ENCODE measurements at regions not wholly inside any gene's neighbourhood (a gene's known extent, or its start where the extent isn't known, plus 50 kb on each side); places are given as distances from the start of the nearest gene placed in this dataset.

DNA sequence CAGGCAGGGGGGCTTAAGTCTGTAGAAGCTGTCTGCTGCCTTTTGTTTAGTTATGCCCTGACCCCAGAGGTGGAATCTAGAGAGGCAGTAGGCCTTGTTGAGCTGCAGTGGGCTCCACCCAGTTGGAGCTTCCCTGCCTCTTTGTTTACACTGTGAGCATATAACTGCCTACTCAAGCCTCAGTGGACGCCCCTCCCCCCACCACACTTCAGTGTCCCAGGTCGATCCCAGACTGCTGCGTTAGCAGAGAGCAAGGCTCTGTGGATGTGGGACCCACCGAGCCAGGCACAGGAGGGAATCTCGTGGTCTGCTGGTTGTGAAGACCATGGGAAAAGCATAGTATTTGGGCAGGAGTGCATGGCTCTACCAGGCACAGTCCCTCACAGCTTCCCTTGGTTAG lies 446.8 kb upstream of the RARB start:
- H2AFZ ChIP-seq (ENCODE audit: insufficient read depth, low read depth, low read length, poor library complexity, severe bottlenecking): no peak overlapping the region
- Mint-ChIP-seq H3K27ac (peak overlapping the region in 1 of 7 donors; percentile 28), H3K27me3 (ENCODE audit: low read depth in 3 of 3) (peaks cover 0 to 2% (median 0%) of the 10 kb centered on the region in 3 donors), H3K4me1 (no peaks in the 10 kb centered on the region), H3K4me3 (no peak overlapping the region), H3K36me3 (no peaks in the 10 kb centered on the region), H3K9me3 (peaks cover 0 to 16% (median 4%) of the 10 kb centered on the region in 7 donors)
- no peaks in the 10 kb centered on the region for H4K20me1 ChIP-seq (ENCODE audit: insufficient read depth, low read length)
- no peaks in the 10 kb centered on the region for H3K27me3 ChIP-seq (ENCODE audit: control insufficient read depth in 2 of 2, insufficient read depth in 2 of 2, low read length in 2 of 2)
- H3K4me3 ChIP-seq (replicated peaks in 1 of 3; ENCODE audit: low read depth in 2 of 3, low read length in 3 of 3): no peak overlapping the region
- H3K27ac ChIP-seq (ENCODE audit: low read depth in 1 of 2, low read length in 2 of 2): no peak overlapping the region
- intact Hi-C loops (cut with micrococcal nuclease): no loop called here
- DNase-seq: no peak
- no peaks in the 10 kb centered on the region for H3K79me2 ChIP-seq (ENCODE audit: insufficient read depth, low read length)
- no peaks in the 10 kb centered on the region for H3K36me3 ChIP-seq (replicated peaks in 1 of 2; ENCODE audit: control insufficient read depth in 1 of 2, insufficient read depth in 2 of 2, low read length in 2 of 2)
- TF ChIP-seq, protein P1, sequence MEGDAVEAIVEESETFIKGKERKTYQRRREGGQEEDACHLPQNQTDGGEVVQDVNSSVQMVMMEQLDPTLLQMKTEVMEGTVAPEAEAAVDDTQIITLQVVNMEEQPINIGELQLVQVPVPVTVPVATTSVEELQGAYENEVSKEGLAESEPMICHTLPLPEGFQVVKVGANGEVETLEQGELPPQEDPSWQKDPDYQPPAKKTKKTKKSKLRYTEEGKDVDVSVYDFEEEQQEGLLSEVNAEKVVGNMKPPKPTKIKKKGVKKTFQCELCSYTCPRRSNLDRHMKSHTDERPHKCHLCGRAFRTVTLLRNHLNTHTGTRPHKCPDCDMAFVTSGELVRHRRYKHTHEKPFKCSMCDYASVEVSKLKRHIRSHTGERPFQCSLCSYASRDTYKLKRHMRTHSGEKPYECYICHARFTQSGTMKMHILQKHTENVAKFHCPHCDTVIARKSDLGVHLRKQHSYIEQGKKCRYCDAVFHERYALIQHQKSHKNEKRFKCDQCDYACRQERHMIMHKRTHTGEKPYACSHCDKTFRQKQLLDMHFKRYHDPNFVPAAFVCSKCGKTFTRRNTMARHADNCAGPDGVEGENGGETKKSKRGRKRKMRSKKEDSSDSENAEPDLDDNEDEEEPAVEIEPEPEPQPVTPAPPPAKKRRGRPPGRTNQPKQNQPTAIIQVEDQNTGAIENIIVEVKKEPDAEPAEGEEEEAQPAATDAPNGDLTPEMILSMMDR (IDR thresholded peaks at IDR 0.05): no peak
- H3K9me3 ChIP-seq (replicated peaks in 1 of 2; ENCODE audit: control insufficient read depth in 1 of 2, insufficient read depth in 1 of 2, low read length in 2 of 2): no peaks in the 10 kb centered on the region
- WGBS (ENCODE audit: insufficient coverage): 71% methylated on average over 5 of the region's 5 CpGs
- H3K4me1 ChIP-seq (ENCODE audit: control insufficient read depth in 1 of 2, insufficient read depth in 2 of 2, low read length in 2 of 2): no peaks in the 10 kb centered on the region
- H3K4me2 ChIP-seq (replicated peaks; ENCODE audit: extremely low read depth, low read length, poor library complexity, severe bottlenecking): no peak overlapping the region
- no peak overlapping the region for H3K9ac ChIP-seq (ENCODE audit: insufficient read depth, low read length, poor library complexity, severe bottlenecking)

DNA sequence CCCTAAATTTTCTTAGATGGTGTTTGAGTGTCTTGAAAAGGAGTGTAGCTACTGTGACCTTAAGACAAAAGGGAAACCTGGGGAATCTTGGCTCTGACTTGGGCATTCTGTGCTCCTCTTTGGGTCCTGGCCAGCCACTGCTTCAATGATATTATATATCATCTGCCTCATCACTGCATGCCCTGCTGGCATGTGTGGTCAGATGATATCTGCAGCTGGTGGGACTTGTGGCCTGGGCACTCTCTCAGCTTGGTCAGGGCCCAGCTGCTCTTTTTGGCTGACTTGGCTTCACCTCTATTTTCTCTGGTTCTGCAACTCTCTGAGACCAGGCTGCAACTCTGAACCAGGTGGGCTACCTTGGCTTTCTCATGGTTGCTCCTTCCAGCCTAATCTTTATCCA lies 446.1 kb upstream of the RARB start:
- Histone ChIP-seq H3K27ac (ENCODE audit: low read depth in 1 of 2, low read length in 2 of 2) (no peak overlapping the region), H3K36me3 (replicated peaks in 1 of 2; ENCODE audit: control insufficient read depth in 1 of 2, insufficient read depth in 2 of 2, low read length in 2 of 2) (no peaks in the 10 kb centered on the region), H3K9ac (ENCODE audit: insufficient read depth, low read length, poor library complexity, severe bottlenecking) (no peak overlapping the region), H4K20me1 (ENCODE audit: insufficient read depth, low read length) (no peaks in the 10 kb centered on the region), H2AFZ (ENCODE audit: insufficient read depth, low read depth, low read length, poor library complexity, severe bottlenecking) (no peak overlapping the region), H3K4me2 (replicated peaks; ENCODE audit: extremely low read depth, low read length, poor library complexity, severe bottlenecking) (no peak overlapping the region), H3K4me3 (replicated peaks in 1 of 3; ENCODE audit: low read depth in 2 of 3, low read length in 3 of 3) (no peak overlapping the region), H3K4me1 (ENCODE audit: control insufficient read depth in 1 of 2, insufficient read depth in 2 of 2, low read length in 2 of 2) (no peaks in the 10 kb centered on the region), H3K27me3 (ENCODE audit: control insufficient read depth in 2 of 2, insufficient read depth in 2 of 2, low read length in 2 of 2) (no peaks in the 10 kb centered on the region), H3K79me2 (ENCODE audit: insufficient read depth, low read length) (no peaks in the 10 kb centered on the region), H3K9me3 (replicated peaks in 1 of 2; ENCODE audit: control insufficient read depth in 1 of 2, insufficient read depth in 1 of 2, low read length in 2 of 2) (no peaks in the 10 kb centered on the region)
- H3K9me3 Mint-ChIP-seq: peaks cover 0 to 14% (median 4%) of the 10 kb centered on the region in 7 donors
- H3K36me3 Mint-ChIP-seq: no peaks in the 10 kb centered on the region
- H3K4me3 Mint-ChIP-seq: no peak overlapping the region
- no peak overlapping the region for H3K27ac Mint-ChIP-seq
- H3K27me3 Mint-ChIP-seq (ENCODE audit: low read depth in 3 of 3): peaks cover 0 to 4% (median 0%) of the 10 kb centered on the region in 3 donors
- intact Hi-C loops (cut with micrococcal nuclease): no loop called here
- no peak for DNase-seq
- TF ChIP-seq, protein P1 (IDR thresholded peaks at IDR 0.05): no peak
- no peaks in the 10 kb centered on the region for H3K4me1 Mint-ChIP-seq

Measured in CD14-positive monocyte (primary cell).